GM21529 (cell line): ENCODE measurements at regions not wholly inside any gene's neighbourhood (a gene's known extent, or its start where the extent isn't known, plus 50 kb on each side); places are given as distances from the start of the nearest gene placed in this dataset.
"Not testable (repeated sequence)": the region's sequence is repeated elsewhere in the genome, so short reads cannot be mapped to it uniquely, and the experiment has no call there.

Source experiments
- ATAC-seq: cut with Tn5 transposase; IDR thresholded peaks from one replicate; pipeline ENCODE4 v1.9.1; 2021; ENCODE audit not compliant: unreplicated experiment

DNA sequence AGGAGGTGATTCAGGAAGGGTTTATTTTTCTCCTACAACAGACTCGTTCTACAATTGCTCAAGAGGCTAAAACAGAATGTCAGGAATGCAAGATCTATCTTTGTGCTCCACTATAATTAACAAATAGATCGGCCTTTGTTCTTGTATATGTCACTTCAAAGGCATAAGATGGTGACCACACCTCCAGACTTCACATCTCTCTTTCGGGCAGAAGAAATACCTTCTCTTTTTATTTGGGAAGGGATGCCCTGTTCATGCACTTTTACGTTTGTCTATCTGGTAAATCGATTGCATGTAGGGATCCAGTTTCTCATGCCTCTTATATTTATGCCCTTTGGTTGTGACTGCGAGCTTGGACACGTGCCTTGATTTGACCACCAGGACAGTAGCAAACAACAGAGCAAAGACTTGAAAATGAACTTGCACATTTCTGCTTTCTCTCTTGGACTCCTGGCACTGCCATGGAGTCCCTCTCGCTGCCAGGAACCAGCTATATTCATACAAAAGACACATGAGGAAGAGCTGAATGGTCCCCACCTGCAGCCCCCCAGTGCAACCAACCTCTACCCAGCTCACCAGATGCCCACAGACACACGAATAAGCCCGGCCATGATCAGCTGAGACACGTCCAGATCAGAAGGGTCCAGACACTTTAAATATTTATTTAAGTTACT is 219.8 kb upstream of the STXBP5 start:
- ATAC-seq: no peak

DNA sequence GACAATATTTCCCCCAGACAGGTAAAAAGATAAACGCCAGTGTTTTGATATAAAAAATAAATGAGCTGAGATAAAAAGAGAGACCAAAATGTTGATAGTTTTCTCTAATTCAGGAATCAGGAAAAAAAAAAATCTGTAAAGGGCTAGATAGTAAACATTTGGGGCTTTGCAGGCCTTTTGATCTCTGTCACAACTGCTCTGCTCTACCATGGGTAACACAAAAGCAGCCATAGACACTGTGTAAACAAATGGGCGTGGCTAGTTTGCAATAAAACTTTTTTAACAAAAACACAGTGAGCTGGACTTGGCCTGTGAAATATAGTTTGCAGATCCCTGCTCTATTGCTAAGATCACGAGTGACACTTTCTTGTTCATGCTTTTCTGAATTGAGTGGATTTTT is 219.1 kb upstream of the STXBP5 start:
- no peak for ATAC-seq

DNA sequence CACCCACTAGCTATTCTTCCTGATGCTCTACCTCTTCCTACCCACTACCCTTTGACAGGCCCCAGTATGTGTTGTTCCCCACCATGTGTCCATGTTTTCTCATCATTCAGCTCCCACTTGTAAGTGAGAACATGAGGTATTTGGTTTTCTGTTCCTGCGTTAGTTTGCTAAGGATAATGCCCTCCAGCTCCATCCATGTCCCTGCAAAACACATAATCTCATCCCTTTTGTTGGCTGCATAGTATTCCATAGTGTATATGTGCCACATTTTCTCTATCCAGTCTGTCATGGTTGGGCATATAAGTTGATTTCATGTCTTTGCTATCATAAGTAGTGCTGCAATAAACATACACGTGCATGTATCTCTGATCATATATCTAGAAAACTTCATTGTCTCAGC is 218.3 kb upstream of the STXBP5 start:
- ATAC-seq: no peak

DNA sequence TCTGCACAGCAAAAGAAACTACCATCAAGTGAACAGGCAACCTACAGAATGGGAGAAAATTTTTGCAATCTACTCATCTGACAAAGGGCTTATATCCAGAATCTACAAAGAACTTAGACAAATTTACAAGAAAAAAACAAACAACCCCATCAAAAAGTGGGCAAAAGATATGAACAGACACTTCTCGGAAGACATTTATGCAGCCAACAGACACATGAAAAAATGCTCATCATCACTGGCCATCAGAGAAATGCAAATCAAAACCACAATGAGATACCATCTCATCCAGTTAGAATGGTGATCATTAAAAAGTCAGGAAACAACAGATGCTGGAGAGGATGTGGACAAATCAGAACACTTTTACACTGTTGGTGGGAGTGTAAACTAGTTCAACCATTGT is 216.3 kb upstream of the STXBP5 start:
- not testable (repeated sequence) for ATAC-seq

DNA sequence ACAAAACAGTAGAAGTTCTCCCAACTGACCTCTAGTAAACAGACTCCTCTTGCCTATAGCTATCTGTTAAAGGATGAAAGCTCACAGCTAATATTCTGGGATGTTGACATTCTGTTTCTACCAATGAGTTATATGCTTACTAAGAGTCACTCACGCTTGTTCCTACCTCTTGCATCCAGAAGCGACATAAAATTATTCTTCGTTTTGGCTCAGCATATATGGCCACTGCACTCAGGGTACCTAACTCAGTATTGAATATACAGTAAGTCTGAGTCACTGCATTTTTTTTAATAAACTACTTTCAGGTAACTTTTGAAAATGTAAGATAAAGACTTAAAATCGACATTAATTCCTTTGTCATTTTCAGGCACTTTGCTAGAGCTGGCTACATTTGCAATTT is 214.4 kb upstream of the STXBP5 start:
- ATAC-seq: no peak

DNA sequence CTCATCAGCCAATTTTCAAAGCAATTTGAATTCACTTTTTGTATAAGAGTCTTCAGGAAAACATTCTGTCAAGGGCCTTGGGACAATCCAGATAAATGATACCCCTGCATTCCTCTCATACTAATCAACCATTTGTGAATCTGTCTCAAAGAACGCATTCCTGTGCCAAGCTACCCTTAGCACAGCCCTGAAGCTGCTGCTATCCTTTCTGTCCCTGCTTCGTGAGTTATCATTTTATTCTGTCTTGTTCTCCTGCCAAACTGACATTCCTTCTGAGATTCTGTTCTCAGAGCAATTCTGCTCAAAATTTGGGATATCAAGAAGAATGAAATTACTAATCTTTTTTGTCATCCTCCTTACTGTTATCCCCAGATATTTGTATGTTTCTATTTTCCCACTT is 213.9 kb upstream of the STXBP5 start:
- no peak for ATAC-seq

DNA sequence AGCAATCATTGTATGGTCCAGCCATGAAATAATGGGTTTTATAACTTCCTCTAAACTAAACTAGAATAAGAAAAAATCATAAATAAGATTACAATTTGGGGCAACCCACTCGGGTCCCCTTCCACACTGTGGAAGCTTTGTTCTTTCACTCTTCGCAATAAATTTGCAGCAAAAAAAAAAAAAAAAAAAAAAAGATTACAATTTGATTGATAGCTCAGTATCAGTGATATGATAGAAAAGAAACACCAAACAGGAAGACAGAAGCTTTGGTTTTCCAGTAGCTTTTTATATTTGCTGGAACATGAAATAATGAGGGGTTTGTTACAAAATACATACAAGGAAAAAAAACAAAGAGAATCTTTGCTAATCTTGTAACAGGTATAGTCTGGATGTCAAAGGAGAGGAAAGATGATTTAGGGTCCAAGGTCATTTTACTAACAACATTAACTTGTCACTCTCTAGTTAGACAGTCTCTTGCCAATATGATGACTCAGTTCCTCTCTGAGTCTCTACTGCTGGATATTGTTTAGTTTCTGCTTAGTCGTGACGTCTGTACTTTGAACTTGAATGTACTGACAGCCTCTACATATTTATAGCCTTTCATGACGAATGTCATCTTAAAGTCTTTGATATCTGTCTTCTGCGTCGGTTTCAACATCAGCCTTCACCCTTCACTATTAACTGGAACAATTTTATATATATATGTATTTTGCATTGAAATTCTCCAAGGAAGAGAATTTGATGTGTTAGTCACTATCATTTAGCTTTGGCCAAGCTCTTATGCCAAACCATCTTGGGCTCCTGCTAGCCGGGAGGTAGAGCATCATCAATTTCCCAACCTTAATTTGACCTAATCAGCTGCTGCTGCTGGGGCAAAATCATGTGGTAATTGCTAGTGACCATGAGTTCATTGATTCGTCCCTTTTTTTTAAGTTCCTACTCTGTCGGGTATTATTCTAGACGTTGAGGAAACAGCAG is 213.1 kb upstream of the STXBP5 start:
- ATAC-seq: no peak

DNA sequence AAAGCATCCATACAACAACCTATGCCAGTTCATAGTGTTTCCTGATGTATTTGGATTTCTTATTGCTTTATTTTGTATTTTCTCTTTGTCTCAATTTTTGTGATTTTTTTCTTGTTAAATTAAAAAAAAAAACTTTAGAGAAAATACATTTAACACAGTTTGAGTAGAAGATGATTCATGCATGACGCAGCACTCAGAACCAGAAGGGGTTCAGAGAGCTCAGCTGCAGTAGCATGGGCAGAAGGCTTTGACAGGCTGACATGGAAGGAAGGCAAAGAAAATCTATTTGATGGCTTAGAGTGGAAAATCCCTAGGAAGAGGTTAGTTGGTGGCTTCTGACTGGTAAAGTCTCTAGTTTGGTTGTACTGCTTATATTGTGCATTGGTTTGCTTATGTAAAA is 207.2 kb upstream of the STXBP5 start:
- no peak for ATAC-seq

DNA sequence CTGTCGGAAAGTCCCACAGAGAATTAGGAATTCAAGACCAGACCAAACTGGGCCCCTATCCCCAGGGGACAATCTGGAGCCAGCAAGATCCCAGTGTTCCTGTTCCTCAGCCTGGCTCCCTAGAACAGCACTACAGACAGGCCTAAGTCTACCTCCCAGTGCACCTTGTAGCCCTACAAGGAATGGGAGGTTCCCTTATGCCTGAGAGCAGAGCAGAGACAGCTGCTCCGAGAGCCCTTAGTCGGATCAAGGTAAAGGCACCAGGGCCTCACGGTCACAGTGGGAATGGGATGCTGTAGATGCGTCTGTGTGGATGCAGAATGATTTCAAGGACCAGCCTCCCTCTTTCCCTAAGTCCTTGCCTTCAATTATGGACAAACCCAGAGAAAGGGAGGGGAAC is 204.5 kb upstream of the STXBP5 start:
- ATAC-seq: no peak

DNA sequence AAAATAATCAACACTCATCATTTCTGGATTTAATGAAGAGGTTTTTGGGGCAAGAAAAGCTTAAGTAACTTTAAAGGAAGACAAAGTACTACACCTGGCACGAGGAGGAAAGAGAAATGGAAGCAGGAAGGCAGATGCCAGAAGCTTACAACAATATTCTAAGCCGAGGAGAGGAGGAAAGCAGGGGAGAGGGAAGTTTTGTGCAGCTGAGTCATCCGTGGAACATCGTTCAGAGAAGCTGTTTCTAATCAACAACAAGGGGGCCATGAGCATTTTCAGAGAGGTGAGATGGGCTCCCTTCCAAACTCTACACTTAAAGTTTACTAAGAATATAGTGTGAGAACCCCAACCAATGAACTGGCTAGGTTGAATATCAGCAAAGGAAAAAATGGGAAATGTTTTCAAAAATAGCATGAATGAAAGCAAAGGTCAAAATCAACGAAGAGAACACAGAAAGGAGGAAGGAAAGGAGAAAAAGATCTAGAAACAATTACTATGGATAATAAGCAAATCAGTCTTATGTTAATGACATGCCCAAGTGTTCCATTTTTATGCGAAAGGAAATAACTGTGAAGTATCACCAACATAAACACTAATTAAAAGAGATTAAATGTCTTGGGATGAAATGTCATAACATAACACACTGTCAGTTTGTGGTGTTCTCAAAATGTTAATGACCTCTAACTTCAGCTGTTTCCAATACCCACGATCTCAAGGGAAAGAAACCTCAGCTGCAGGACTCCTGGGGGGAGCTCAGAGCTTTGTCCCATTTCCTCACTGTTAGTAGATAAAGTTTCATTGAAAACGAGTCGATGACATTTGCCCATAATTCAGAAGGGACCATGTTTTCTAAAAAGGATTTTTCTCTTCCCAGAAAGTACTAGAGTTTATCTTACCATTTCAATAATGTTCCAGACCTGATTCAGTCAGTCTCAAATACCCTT is 203.4 kb upstream of the STXBP5 start:
- ATAC-seq: no peak

DNA sequence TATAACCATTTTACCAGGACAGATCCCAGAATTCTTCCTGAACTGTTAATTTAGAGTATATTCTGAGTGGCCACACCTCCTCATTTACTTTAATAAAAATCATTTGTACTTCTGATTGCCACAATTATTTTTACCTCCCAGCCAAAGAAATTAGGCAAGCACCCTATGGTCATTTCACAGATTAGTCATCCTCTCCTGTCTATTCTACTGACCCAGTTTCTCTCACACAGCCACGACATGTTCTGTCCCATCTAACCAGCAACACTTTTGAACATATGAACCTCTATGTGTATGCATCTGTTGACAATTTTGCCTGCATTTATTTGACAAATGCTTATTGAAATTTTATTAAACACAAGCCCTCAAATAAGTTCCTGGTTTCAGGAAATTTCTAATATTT is 202.6 kb upstream of the STXBP5 start:
- ATAC-seq: no peak

DNA sequence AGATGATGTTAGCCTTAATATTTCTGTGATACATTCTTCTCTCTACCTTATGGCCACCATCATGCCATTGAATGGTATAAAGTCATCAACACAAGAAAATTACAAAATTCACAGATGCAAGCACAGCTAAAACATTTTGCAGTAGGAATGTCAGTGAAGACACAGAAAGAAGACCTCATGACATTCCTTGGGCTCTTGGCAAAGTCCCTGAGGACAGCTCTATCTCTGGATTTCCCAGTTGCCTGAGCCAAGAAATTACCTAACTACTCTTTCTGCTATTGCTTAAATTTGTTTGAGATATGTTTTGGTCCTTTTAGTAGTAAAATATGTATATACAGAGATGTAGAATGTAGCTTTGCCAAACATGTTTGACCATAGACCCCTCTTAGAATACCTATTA is 201.0 kb upstream of the STXBP5 start:
- ATAC-seq: no peak

DNA sequence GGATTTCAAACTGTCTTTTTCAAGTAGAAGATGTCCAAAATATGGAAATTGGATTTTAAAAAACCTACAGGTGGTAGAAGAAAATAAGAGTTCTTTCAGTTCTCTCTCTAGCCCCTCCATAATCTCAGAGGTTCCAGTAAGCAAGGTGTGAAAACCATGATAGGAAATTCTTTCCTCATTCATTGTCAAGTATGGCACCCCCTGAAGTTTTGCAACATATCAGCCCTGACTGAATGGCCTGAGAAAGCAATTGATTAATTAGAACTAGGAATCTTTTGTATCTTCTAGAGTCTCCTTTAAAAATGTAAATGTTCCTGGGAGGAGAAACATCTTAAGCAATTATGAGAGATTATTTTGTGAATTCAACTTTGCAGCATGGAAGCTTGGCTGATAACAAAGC is 198.7 kb upstream of the STXBP5 start:
- no peak for ATAC-seq

DNA sequence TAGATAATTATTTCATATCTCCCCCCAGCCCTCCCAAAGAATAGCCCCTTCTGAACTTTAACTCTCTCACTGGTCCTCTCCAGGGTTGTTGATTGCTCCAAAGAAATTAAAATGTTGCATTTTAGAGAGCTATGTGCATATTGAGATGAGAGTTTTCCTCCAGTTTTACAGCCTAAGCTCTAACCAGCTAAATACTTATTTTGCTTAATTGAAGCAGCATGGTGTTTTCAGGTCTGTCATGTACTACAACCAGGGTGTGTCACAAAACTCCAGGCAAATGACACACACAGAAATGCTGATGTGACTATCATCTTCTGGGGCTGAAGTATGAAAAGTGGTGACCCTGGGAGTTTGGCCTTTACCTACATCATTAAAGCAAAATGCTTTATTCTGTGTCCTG is 196.8 kb upstream of the STXBP5 start:
- no peak for ATAC-seq

DNA sequence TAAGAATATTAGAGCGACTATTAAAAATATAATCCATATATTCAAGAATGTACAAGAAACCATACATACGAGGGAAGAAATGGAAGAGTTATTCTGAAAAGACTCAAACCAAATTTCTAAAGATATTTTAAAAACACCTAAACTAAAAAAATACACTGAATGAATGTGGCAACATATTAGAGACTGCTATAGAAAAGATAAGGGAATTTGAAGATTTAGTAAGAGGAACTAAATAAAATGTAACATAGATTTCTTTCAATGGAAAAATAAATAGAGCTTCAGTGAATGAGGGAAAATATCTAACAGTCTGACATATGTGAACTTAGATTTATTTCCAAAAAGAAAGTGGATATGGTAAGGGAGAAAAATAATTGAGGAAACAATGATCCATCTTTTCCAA is 194.9 kb upstream of the STXBP5 start:
- ATAC-seq: no peak

DNA sequence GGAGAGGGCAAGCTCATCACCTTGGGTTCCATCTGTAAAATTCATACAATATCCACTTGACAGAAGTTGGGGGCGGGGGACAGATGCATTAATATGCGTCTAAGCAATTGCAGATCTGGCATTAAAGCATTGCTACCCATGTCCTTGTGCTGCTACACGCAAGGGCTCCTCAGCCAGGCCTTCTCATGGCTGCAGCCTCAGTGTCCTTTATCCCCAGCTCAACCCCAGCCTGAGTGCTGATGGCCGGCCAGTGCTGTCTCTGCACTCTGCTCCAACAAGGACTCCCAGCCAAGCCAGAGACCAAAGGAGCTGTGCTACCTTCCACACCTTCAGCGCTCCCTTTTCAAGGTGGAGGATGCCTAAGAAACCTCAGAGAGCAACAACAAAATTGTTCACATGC is 188.5 kb upstream of the STXBP5 start:
- ATAC-seq: no peak

DNA sequence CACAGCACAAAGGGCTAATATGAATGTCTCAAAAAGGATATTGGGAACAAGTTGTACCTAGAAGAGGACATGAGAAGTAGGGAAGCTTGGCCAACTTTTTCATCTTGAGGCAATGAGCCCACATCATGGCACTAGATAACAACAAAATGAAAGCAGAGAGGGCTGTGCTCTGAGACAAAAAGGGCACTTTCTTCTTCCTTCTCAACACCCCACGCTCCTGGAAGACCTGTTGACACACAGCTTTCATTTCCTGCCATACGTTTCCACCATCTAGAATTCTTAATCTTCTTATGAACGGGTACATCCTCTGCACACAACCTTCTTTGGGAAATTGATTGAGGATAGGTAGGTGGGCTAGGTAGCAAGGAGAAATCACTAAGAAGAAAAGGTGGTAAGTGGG is 187.8 kb upstream of the STXBP5 start:
- no peak for ATAC-seq

DNA sequence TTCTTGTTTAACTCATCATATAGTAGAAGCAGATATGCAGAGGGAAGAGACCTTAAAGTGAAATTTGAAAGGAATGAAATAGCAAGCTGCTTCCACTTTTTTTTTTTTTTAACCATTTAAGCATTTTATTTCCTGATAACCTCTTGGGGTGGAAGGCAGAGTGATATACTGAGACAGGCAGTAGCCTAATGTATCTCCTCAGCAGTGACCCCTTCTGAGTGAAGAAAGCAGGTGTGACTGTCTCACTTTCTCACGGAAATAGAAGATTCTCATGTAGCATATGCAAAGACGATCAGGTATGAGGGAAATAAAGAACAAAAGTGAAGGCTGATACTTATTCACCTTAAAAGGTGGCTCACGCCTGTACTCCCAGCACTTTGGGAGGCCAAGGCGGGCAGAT is 187.1 kb upstream of the STXBP5 start:
- ATAC-seq: no peak

DNA sequence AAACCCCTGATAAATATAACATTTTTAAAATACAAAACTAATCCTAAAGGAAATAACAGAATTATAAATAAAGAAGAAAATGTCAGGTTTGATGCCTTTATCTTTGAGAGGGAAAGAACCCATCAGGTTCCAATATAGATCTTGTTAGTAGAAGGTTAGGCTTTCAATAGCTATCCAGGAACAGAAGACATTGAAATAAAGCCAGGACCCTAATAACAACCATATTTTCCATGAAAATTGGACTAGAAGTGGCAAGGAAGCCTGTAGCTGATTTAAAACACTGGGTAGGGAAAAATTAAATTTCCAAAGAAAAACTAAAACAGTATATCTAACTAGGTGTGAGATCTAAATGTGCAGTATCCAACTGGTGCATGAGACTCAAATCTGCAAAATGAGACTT is 185.2 kb upstream of the STXBP5 start:
- no peak for ATAC-seq

DNA sequence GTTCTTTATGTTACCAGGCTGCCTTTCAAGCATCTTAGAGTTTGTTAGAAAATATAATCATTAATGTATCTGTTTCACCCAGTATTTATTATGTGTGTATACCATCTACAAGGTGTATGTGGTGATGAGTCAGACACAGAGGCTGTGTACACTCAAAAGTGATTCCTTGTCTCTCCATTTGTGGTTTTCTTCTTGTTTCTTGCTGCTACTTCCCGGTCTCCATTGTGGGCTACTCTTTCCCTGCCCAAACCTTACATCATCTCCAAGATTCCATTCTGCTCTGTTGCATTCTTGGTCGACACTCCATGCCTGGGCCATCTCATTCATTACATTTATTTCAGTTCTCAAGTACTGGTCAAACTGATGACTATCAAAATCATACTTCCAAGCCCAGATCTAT is 182.2 kb upstream of the STXBP5 start:
- ATAC-seq: no peak

DNA sequence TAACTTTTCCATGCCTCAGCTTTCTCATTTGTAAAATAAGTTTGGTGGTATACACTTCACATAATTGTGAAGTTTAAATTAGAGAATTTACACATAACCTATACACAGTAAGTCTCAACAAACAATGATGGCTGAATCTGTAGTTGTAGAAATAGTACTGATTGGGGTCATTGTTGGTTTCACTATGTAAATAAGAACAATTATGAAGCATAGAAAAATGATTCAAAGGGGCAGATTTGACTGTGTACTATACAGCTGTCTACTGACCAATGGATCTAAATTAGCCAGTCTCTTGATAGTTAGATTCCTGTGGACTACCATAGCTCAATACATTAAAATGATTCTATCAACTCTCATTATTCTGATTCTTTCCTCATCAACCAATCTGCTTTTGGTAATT is 181.1 kb upstream of the STXBP5 start:
- ATAC-seq: no peak
